ENCODE measurements at regions not wholly inside any gene's neighbourhood (a gene's known extent, or its start where the extent isn't known, plus 50 kb on each side); places are given as distances from the start of the nearest gene placed in this dataset.

GRCh38 chr9:108762348-108763055, 93.3 kb downstream of the ACTL7B start:
- TF ChIP-seq CTCF (IDR thresholded peaks at IDR 0.05) (no peak), EZH2 (IDR thresholded peaks at IDR 0.05; ENCODE audit: borderline replicate concordance, insufficient read depth, low read depth, low read length, poor library complexity, severe bottlenecking) (no peak)

Measured in B cell (primary cell).